ENCODE measurements at regions not wholly inside any gene's neighbourhood (a gene's known extent, or its start where the extent isn't known, plus 50 kb on each side); places are given as distances from the start of the nearest gene placed in this dataset.

DNA sequence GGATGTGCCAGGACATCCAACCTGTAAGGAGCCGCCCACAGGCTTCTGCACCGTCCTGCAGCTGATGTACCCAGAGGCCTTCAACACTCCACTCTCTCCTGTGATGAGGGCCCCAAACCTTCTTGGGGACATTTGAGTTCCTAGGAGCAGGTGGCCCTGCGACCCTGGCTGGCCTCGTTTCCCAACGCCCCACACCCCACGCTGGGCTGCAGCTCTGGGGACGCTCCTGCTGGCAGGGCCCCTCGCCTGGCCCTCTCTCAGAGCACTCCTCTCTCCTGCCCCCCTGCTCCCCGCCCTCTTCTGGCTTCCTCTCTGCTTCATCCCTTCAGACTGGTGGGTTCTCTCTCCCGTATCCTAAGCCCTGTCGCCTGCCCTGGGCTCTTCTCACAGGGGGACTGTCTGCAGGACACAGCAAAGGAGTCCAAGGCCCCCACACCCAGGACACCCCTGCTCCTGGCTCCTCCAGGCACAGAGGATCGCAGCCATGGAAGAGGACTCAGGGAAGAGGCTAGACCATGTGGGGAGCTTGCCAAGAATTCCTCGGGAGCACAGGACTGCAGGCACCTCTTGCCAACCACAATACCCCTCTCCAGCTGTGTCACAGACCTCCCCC lies 541.4 kb downstream of the TCERG1L start:
- TF ChIP-seq GATA2 (IDR thresholded peaks at IDR 0.05; ENCODE audit: low read depth, low read length) = no peak
- no peak for TF ChIP-seq GATA3 (IDR thresholded peaks at IDR 0.05; ENCODE audit: low read depth, low read length)

Data from SH-SY5Y (cell line).